ENCODE measurements at regions not wholly inside any gene's neighbourhood (a gene's known extent, or its start where the extent isn't known, plus 50 kb on each side); places are given as distances from the start of the nearest gene placed in this dataset.

DNA sequence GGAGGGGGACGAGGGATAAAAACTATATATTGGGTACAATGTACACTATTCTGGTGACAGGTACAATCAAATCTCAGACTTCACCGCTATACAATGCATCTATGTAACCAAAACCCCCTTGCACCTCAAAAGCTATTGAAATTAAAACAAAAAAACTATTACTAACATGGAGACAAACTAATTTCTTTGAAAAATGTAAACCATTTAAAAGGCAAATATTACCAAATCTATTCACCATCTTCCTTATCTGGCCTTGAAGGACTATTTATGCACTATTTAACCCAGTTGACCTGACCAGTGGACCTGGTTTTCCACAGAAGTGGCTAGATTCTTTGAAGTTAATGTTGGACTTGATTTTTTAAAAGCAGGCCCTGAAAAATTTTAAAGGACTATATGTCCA lies 212.3 kb upstream of the RPS6KA3 start:
- no peak for TF ChIP-seq CTCF (IDR thresholded peaks at IDR 0.05 in 2 of 3, conservative IDR thresholded peaks at IDR 0.05 in 1 of 3; ENCODE audit: insufficient read depth in 2 of 3, low read depth in 1 of 3, low read length in 3 of 3)
- TF ChIP-seq BMI1 (IDR thresholded peaks at IDR 0.05; ENCODE audit: low read length), result no peak

Measured in K562 (cell line).